Amniotic stem cell (primary cell): ENCODE measurements at regions not wholly inside any gene's neighbourhood (a gene's known extent, or its start where the extent isn't known, plus 50 kb on each side); places are given as distances from the start of the nearest gene placed in this dataset.

Source experiments
- DNase-seq: peaks from one replicate; lab custom pipeline; 2025; lab: John Stamatoyannopoulos, UW

GRCh38 chrX:97766501-97767095, 882.9 kb downstream of the RPA4 start:
- no peak for DNase-seq

GRCh38 chrX:97787311-97787710, 903.6 kb downstream of the RPA4 start:
- no peak for DNase-seq

GRCh38 chrX:97787849-97788248, 904.1 kb downstream of the RPA4 start:
- no peak for DNase-seq

GRCh38 chrX:97790850-97791249, 907.1 kb downstream of the RPA4 start:
- DNase-seq: no peak

- DNase-seq: no peak
Measured at GRCh38 chrX:97797076-97797475, 913.4 kb downstream of the RPA4 start.

GRCh38 chrX:97806238-97806637, 922.5 kb downstream of the RPA4 start:
- no peak for DNase-seq

- DNase-seq: no peak
Measured at GRCh38 chrX:97806946-97807345, 923.2 kb downstream of the RPA4 start.

- no peak for DNase-seq
Measured at GRCh38 chrX:97820170-97820569, 936.5 kb downstream of the RPA4 start.

- no peak for DNase-seq
Measured at GRCh38 chrX:97828471-97828870, 944.8 kb downstream of the RPA4 start.

- DNase-seq: no peak
Measured at GRCh38 chrX:97835969-97836368, 952.3 kb downstream of the RPA4 start.

GRCh38 chrX:97841544-97842179, 958.0 kb downstream of the RPA4 start:
- DNase-seq: no peak

GRCh38 chrX:97842468-97843199, 958.9 kb downstream of the RPA4 start:
- no peak for DNase-seq

GRCh38 chrX:97843200-97843811, 959.6 kb downstream of the RPA4 start:
- no peak for DNase-seq

- no peak for DNase-seq
Measured at GRCh38 chrX:97844161-97844560, 960.5 kb downstream of the RPA4 start.

- no peak for DNase-seq
Measured at GRCh38 chrX:97844943-97845342, 961.2 kb downstream of the RPA4 start.

- no peak for DNase-seq
Measured at GRCh38 chrX:97845451-97845850, 961.7 kb downstream of the RPA4 start.

- DNase-seq: no peak
Measured at GRCh38 chrX:97846228-97846627, 962.5 kb downstream of the RPA4 start.

GRCh38 chrX:97846718-97847237, 963.1 kb downstream of the RPA4 start:
- DNase-seq: no peak

GRCh38 chrX:97847885-97848679, 964.4 kb downstream of the RPA4 start:
- DNase-seq: no peak

- DNase-seq: no peak
Measured at GRCh38 chrX:97849951-97850350, 966.2 kb downstream of the RPA4 start.

- DNase-seq: no peak
Measured at GRCh38 chrX:97850911-97851310, 967.2 kb downstream of the RPA4 start.

GRCh38 chrX:97854086-97854485, 970.4 kb downstream of the RPA4 start:
- DNase-seq: no peak
